ENCODE measurements at regions not wholly inside any gene's neighbourhood (a gene's known extent, or its start where the extent isn't known, plus 50 kb on each side); places are given as distances from the start of the nearest gene placed in this dataset.

DNA sequence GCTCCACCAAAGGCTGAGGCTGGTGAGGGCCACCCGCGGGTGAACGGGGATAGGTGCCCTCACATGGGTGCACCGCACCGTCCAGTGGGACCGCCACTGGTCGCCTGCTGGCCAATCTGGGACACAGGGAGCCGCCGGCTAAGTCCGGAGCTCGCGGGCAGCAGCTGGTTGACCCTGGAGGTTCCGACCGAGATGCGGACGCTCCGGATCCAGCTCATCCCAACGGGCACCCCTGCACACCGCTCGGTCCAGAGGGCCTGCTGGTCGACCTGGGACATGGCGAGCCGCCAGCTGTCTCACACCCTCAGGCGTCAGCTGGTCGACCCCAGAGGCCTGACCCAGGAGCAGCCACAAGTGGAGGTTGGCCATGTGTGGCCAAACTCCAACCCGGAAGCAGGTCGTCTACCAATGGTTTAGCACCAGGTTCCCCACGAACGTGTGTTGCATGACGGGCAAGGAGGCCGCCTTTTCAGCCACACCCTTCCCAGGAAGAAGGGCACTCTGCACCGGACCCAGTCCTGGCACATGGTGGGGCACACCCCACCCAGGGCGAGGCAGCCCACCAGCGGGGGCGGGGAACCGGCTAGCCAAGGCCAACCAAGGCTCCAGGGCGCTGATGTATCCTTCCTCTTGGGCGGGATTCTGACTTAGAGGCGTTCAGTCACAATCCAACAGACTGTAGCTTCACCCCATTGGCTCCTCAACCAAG lies 746.0 kb upstream of the DEFB115 start:
- Histone ChIP-seq H3K79me2 (ENCODE audit: control insufficient read depth, insufficient read depth, low read length) (no peaks in the 10 kb centered on the region), H3K27ac (ENCODE audit: control insufficient read depth, insufficient read depth) (no peak overlapping the region), H3K9ac (ENCODE audit: control insufficient read depth, insufficient read depth, low read length) (no peak overlapping the region), H3K9me3 (replicated peaks; ENCODE audit: control insufficient read depth, insufficient read depth, low read length) (no peaks in the 10 kb centered on the region; the same call in 2 of the 3 replicates), H3K4me3 (no peak overlapping the region), H4K20me1 (ENCODE audit: control insufficient read depth, insufficient read depth) (no peaks in the 10 kb centered on the region), H3K27me3 (replicated peaks in 1 of 2; ENCODE audit: control insufficient read depth in 2 of 2, insufficient read depth in 2 of 2, low read length in 1 of 2) (no peaks in the 10 kb centered on the region), H3K4me2 (ENCODE audit: control insufficient read depth, insufficient read depth) (no peak overlapping the region), H2AFZ (ENCODE audit: control insufficient read depth, low read depth, low read length) (no peak overlapping the region), H3K36me3 (ENCODE audit: control insufficient read depth in 2 of 2, insufficient read depth in 2 of 2, low read length in 1 of 2) (no peaks in the 10 kb centered on the region), H3K4me1 (ENCODE audit: control insufficient read depth, insufficient read depth, low read length) (no peaks in the 10 kb centered on the region)
- no TSS peak for BruUV-seq (replicated peaks)
- ChIA-PET CTCF (no interaction called here), RAD21 (ENCODE audit: unreplicated experiment) (no interaction called here), POLR2A (no interaction called here), SMC1A (ENCODE audit: uncharacterized antibody, unreplicated experiment) (no interaction called here)
- no peak for TF ChIP-seq BACH1 (IDR thresholded peaks at IDR 0.05; ENCODE audit: borderline replicate concordance)
- no peak for TF ChIP-seq NR2C2 (IDR thresholded peaks at IDR 0.05; ENCODE audit: borderline replicate concordance, control insufficient read depth, insufficient read length, low read depth)
- TF ChIP-seq IRF4 (IDR thresholded peaks at IDR 0.05; ENCODE audit: low read depth, low read length), result no peak
- no peak for TF ChIP-seq CBX3 (IDR thresholded peaks at IDR 0.05; ENCODE audit: borderline replicate concordance, low read depth)
- TF ChIP-seq SMAD1 (IDR thresholded peaks at IDR 0.05; ENCODE audit: low read depth, partially characterized antibody), result no peak
- no peak for TF ChIP-seq NFYA (IDR thresholded peaks at IDR 0.05; ENCODE audit: borderline replicate concordance, low read depth, low read length)
- TF ChIP-seq NRF1 (conservative IDR thresholded peaks at IDR 0.05; ENCODE audit: low read depth, low read length), result no peak
- no peak for TF ChIP-seq FOS (IDR thresholded peaks at IDR 0.05; ENCODE audit: borderline replicate concordance, extremely low read depth, insufficient read length)
- no peak for TF ChIP-seq JUND (IDR thresholded peaks at IDR 0.05; ENCODE audit: low read depth, low read length)
- TF ChIP-seq ZNF274 (IDR thresholded peaks at IDR 0.05; ENCODE audit: insufficient read depth, insufficient read length), result no peak
- no peak for TF ChIP-seq ZNF207 (IDR thresholded peaks at IDR 0.05; ENCODE audit: borderline replicate concordance)
- TF ChIP-seq, protein P1, sequence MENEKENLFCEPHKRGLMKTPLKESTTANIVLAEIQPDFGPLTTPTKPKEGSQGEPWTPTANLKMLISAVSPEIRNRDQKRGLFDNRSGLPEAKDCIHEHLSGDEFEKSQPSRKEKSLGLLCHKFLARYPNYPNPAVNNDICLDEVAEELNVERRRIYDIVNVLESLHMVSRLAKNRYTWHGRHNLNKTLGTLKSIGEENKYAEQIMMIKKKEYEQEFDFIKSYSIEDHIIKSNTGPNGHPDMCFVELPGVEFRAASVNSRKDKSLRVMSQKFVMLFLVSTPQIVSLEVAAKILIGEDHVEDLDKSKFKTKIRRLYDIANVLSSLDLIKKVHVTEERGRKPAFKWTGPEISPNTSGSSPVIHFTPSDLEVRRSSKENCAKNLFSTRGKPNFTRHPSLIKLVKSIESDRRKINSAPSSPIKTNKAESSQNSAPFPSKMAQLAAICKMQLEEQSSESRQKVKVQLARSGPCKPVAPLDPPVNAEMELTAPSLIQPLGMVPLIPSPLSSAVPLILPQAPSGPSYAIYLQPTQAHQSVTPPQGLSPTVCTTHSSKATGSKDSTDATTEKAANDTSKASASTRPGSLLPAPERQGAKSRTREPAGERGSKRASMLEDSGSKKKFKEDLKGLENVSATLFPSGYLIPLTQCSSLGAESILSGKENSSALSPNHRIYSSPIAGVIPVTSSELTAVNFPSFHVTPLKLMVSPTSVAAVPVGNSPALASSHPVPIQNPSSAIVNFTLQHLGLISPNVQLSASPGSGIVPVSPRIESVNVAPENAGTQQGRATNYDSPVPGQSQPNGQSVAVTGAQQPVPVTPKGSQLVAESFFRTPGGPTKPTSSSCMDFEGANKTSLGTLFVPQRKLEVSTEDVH (IDR thresholded peaks at IDR 0.05; ENCODE audit: low read depth, partially characterized antibody), result no peak
- TF ChIP-seq POLR2A (IDR thresholded peaks at IDR 0.05; ENCODE audit: low read depth, low read length), result no peak
- TF ChIP-seq NFYB (IDR thresholded peaks at IDR 0.05; ENCODE audit: insufficient read depth, low read depth, low read length), result no peak
- no peak for TF ChIP-seq MTA2 (IDR thresholded peaks at IDR 0.05; ENCODE audit: low read depth)
- TF ChIP-seq, protein P2, sequence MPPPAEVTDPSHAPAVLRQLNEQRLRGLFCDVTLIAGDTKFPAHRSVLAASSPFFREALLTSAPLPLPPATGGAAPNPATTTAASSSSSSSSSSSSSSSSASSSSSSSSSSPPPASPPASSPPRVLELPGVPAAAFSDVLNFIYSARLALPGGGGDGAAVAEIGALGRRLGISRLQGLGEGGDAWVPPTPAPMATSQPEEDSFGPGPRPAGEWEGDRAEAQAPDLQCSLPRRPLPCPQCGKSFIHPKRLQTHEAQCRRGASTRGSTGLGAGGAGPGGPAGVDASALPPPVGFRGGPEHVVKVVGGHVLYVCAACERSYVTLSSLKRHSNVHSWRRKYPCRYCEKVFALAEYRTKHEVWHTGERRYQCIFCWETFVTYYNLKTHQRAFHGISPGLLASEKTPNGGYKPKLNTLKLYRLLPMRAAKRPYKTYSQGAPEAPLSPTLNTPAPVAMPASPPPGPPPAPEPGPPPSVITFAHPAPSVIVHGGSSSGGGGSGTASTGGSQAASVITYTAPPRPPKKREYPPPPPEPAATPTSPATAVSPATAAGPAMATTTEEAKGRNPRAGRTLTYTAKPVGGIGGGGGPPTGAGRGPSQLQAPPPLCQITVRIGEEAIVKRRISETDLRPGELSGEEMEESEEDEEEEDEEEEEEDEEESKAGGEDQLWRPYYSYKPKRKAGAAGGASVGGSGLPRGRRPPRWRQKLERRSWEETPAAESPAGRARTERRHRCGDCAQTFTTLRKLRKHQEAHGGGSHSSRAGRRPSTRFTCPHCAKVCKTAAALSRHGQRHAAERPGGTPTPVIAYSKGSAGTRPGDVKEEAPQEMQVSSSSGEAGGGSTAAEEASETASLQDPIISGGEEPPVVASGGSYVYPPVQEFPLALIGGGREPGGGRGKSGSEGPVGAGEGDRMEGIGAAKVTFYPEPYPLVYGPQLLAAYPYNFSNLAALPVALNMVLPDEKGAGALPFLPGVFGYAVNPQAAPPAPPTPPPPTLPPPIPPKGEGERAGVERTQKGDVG (CRISPR knock-in tag; IDR thresholded peaks at IDR 0.05), result no peak
- ATAC-seq (no peak), FAIRE-seq (no peak), DNase-seq (ENCODE audit: low read depth, low spot score) (no peak)
- WGBS (ENCODE audit: insufficient coverage, insufficient replicate concordance, low lambda C conversion rate, missing lambda C conversion rate), result 56% methylated on average over 28 of the region's 39 CpGs
- intact Hi-C loops (cut with micrococcal nuclease; ENCODE audit: unreplicated experiment) (no loop called here), in situ Hi-C loops (cut with MboI) (loop anchor here (25.0 kb wide), 2 partner anchors 1299 to 1899 kb away; no protein-coding TSS in a partner anchor)
